ENCODE measurements at regions not wholly inside any gene's neighbourhood (a gene's known extent, or its start where the extent isn't known, plus 50 kb on each side); places are given as distances from the start of the nearest gene placed in this dataset.
A peak's percentile ranks its signal among the peaks of the same experiment; 100 is the strongest.

- no peaks in the 10 kb centered on the region for H3K36me3 Mint-ChIP-seq (ENCODE audit: insufficient read depth, unreplicated experiment)
- intact Hi-C loops (cut with micrococcal nuclease; ENCODE audit: unreplicated experiment) = no loop called here
- CTCF ChIA-PET = interaction anchor here (0.5 kb wide), 1 partner anchor 341 kb away, joined by 3 read pairs; no protein-coding TSS in a partner anchor
- no peaks in the 10 kb centered on the region for H3K9me3 Mint-ChIP-seq (ENCODE audit: low read depth, unreplicated experiment)
- BruUV-seq (replicated peaks) = no TSS peak
- no peak overlapping the region for H3K4me3 Mint-ChIP-seq (ENCODE audit: low read depth, unreplicated experiment)
- no peak for TF ChIP-seq CTCF (IDR thresholded peaks at IDR 0.05; ENCODE audit: unreplicated experiment)
- peaks cover 31% of the 10 kb centered on the region for H3K4me1 Mint-ChIP-seq (ENCODE audit: low read depth, unreplicated experiment)
- peak overlapping the region; percentile 11 for H3K27ac Mint-ChIP-seq (ENCODE audit: unreplicated experiment)
- H3K27me3 Mint-ChIP-seq (ENCODE audit: unreplicated experiment) = no peaks in the 10 kb centered on the region
- no peak for DNase-seq
These were observed 164.1 kb upstream of the SGK1 start for GRCh38 chr6:134481966-134482365.

GRCh38 chr6:134480593-134480992, 162.7 kb upstream of the SGK1 start:
- no TSS peak for BruUV-seq (replicated peaks)
- no peak for TF ChIP-seq CTCF (IDR thresholded peaks at IDR 0.05; ENCODE audit: unreplicated experiment)
- Mint-ChIP-seq H3K4me3 (ENCODE audit: low read depth, unreplicated experiment) (no peak overlapping the region), H3K4me1 (ENCODE audit: low read depth, unreplicated experiment) (peaks cover 31% of the 10 kb centered on the region), H3K9me3 (ENCODE audit: low read depth, unreplicated experiment) (no peaks in the 10 kb centered on the region), H3K36me3 (ENCODE audit: insufficient read depth, unreplicated experiment) (no peaks in the 10 kb centered on the region), H3K27ac (ENCODE audit: unreplicated experiment) (no peak overlapping the region), H3K27me3 (ENCODE audit: unreplicated experiment) (no peaks in the 10 kb centered on the region)
- DNase-seq = peak; percentile 45
- CTCF ChIA-PET = interaction anchor here (0.6 to 1.3 kb wide), 2 partner anchors 12 to 70 kb away, joined by 3 to 4 read pairs; no protein-coding TSS in a partner anchor
- intact Hi-C loops (cut with micrococcal nuclease; ENCODE audit: unreplicated experiment) = no loop called here

- CTCF ChIA-PET = interaction anchor here (0.7 kb wide), 1 partner anchor 330 kb away, joined by 4 read pairs; no protein-coding TSS in a partner anchor
- no TSS peak for BruUV-seq (replicated peaks)
- no peaks in the 10 kb centered on the region for H3K36me3 Mint-ChIP-seq (ENCODE audit: insufficient read depth, unreplicated experiment)
- intact Hi-C loops (cut with micrococcal nuclease; ENCODE audit: unreplicated experiment) = no loop called here
- TF ChIP-seq CTCF (IDR thresholded peaks at IDR 0.05; ENCODE audit: unreplicated experiment) = no peak
- H3K4me3 Mint-ChIP-seq (ENCODE audit: low read depth, unreplicated experiment) = no peak overlapping the region
- no peaks in the 10 kb centered on the region for H3K27me3 Mint-ChIP-seq (ENCODE audit: unreplicated experiment)
- H3K4me1 Mint-ChIP-seq (ENCODE audit: low read depth, unreplicated experiment) = peaks cover 31% of the 10 kb centered on the region
- no peak overlapping the region for H3K27ac Mint-ChIP-seq (ENCODE audit: unreplicated experiment)
- DNase-seq = no peak
- H3K9me3 Mint-ChIP-seq (ENCODE audit: low read depth, unreplicated experiment) = no peaks in the 10 kb centered on the region
These were observed 161.0 kb upstream of the SGK1 start for GRCh38 chr6:134478764-134479399.

GRCh38 chr6:134477991-134478635, 160.2 kb upstream of the SGK1 start:
- Mint-ChIP-seq H3K4me3 (ENCODE audit: low read depth, unreplicated experiment) (no peak overlapping the region), H3K4me1 (ENCODE audit: low read depth, unreplicated experiment) (peaks cover 31% of the 10 kb centered on the region), H3K9me3 (ENCODE audit: low read depth, unreplicated experiment) (no peaks in the 10 kb centered on the region)

More at GRCh38 chr6:134477991-134478635, 160.2 kb upstream of the SGK1 start:
- DNase-seq = no peak
- intact Hi-C loops (cut with micrococcal nuclease; ENCODE audit: unreplicated experiment) = no loop called here
- H3K36me3 Mint-ChIP-seq (ENCODE audit: insufficient read depth, unreplicated experiment) = no peaks in the 10 kb centered on the region
- CTCF ChIA-PET = interaction anchor here (0.6 to 0.7 kb wide), 2 partner anchors 52 to 331 kb away, joined by 3 to 4 read pairs; no protein-coding TSS in a partner anchor
- H3K27ac Mint-ChIP-seq (ENCODE audit: unreplicated experiment) = no peak overlapping the region
- TF ChIP-seq CTCF (IDR thresholded peaks at IDR 0.05; ENCODE audit: unreplicated experiment) = no peak
- BruUV-seq (replicated peaks) = no TSS peak
- no peaks in the 10 kb centered on the region for H3K27me3 Mint-ChIP-seq (ENCODE audit: unreplicated experiment)
